Aorta (tissue), 5 donors: ENCODE measurements at regions not wholly inside any gene's neighbourhood (a gene's known extent, or its start where the extent isn't known, plus 50 kb on each side); places are given as distances from the start of the nearest gene placed in this dataset.

Experiments used
- ATAC-seq: fragments of 200-7000 bp; cut with Tn5 transposase; one replicate; pipeline ENCODE4 v1.9.1; 2022; ENCODE audit warnings: moderate library complexity; ENCODE audit not compliant: low FRiP score
- DNase-seq, 2 donors: peaks; one replicate each; pipeline ENCODE4 v3.0.0-alpha.2; 2020
- H3K27ac ChIP-seq, 2 donors: one replicate each; pipeline ENCODE4 v1.5.1; 2013; ENCODE audit warnings: low read length in 2 of 2, mild to moderate bottlenecking in 2 of 2, moderate library complexity in 2 of 2, control low read depth in 1 of 2, inconsistent platforms in 1 of 2, low read depth in 1 of 2
- H3K27me3 ChIP-seq, 2 donors: one replicate each; pipeline ENCODE4 v1.6.1; 2013; ENCODE audit warnings: control low read depth in 1 of 2, low read length in 1 of 2, mild to moderate bottlenecking in 1 of 2, moderate library complexity in 1 of 2; ENCODE audit not compliant: insufficient read depth in 2 of 2, control insufficient read depth in 1 of 2
- H3K36me3 ChIP-seq, 2 donors: one replicate each; pipeline ENCODE4 v1.6.1; 2013; ENCODE audit warnings: control low read depth in 1 of 2, low read length in 1 of 2, mild to moderate bottlenecking in 1 of 2; ENCODE audit not compliant: insufficient read depth in 2 of 2, control insufficient read depth in 1 of 2
- H3K4me1 ChIP-seq, 2 donors: one replicate each; pipeline ENCODE4 v1.6.1; 2013; ENCODE audit warnings: low read length in 2 of 2, control low read depth in 1 of 2, mild to moderate bottlenecking in 1 of 2, moderate library complexity in 1 of 2; ENCODE audit not compliant: insufficient read depth in 2 of 2, control insufficient read depth in 1 of 2
- H3K4me3 ChIP-seq, 2 donors: one replicate each; pipeline ENCODE4 v1.5.1; 2013; ENCODE audit warnings: low read length in 2 of 2, control low read depth in 1 of 2, mild to moderate bottlenecking in 1 of 2
- H3K9me3 ChIP-seq: one replicate; pipeline ENCODE4 v1.6.1; 2013; ENCODE audit warnings: mild to moderate bottlenecking, low read length; ENCODE audit not compliant: control insufficient read depth
- WGBS, 2 donors: extraction: QIAGEN DNeasy Blood & Tissue Kit; methylation state at CpG; one replicate each; pipeline ENCODE4 v1.1.7; 2013; 5-methylcytosine and 5-hydroxymethylcytosine counted together
- intact Hi-C, 2 donors: fragments of 100-400 bp; cut with DNase I; formaldehyde crosslinking; loops; one replicate each; pipeline versions ENCODE4 v1.14.2 to v1.15.0; 2022
- donor health status: healthy with polysubstance abuse.
- donor health status: Bipolar disorder and iron deficiency.
- donor health status: DM: no; HTN: no; CAD: no.
- donor health status: DM: no; HTN: no; CAD: no.
- donor health status: DM: yes; HTN: yes; CAD: no.

- WGBS, 2 donors, result 82 to 87% methylated on average over 26 of the region's 26 CpGs
- DNase-seq (peak; percentile 19 to 64), ATAC-seq (no peak)
- H3K4me1 ChIP-seq, result no peaks in the 10 kb centered on the region
- intact Hi-C loops, result no loop called here
- H3K9me3 ChIP-seq, result no peaks in the 10 kb centered on the region
- H3K27me3 ChIP-seq, result no peaks in the 10 kb centered on the region
- no peak overlapping the region for H3K4me3 ChIP-seq
- H3K36me3 ChIP-seq, result no peaks in the 10 kb centered on the region
- no peak overlapping the region for H3K27ac ChIP-seq
Measured at GRCh38 chr2:10220045-10220901, 82.4 kb upstream of the HPCAL1 start.

GRCh38 chr2:10220902-10221391 lies 81.8 kb upstream of the HPCAL1 start:
- ATAC-seq (no peak), DNase-seq (peak; percentile 33 to 43)
- Histone ChIP-seq H3K27me3 (no peaks in the 10 kb centered on the region), H3K4me3 (no peak overlapping the region), H3K4me1 (no peaks in the 10 kb centered on the region), H3K27ac (no peak overlapping the region), H3K36me3 (no peaks in the 10 kb centered on the region), H3K9me3 (no peaks in the 10 kb centered on the region)
- intact Hi-C loops, result no loop called here
- 55 to 61% methylated on average over 6 to 9 of the region's 9 CpGs for WGBS, 2 donors

- Histone ChIP-seq H3K36me3 (no peaks in the 10 kb centered on the region), H3K4me3 (no peak overlapping the region), H3K4me1 (no peaks in the 10 kb centered on the region), H3K9me3 (no peaks in the 10 kb centered on the region), H3K27me3 (no peaks in the 10 kb centered on the region), H3K27ac (no peak overlapping the region)
- intact Hi-C loops, result no loop called here
- ATAC-seq (no peak), DNase-seq (peak; percentile 33 to 40)
- 38 to 40% methylated on average over 11 of the region's 11 CpGs for WGBS, 2 donors
Measured at GRCh38 chr2:10221443-10221842, 81.3 kb upstream of the HPCAL1 start.

GRCh38 chr2:10221976-10222870 lies 80.5 kb upstream of the HPCAL1 start:
- Histone ChIP-seq H3K36me3 (no peaks in the 10 kb centered on the region), H3K4me1 (no peaks in the 10 kb centered on the region), H3K9me3 (no peaks in the 10 kb centered on the region), H3K4me3 (no peak overlapping the region), H3K27me3 (no peaks in the 10 kb centered on the region), H3K27ac (no peak overlapping the region)
- peak; percentile 21 to 34 for DNase-seq
- ATAC-seq, result no peak
- intact Hi-C loops, result no loop called here
- WGBS, 2 donors, result 79 to 83% methylated on average over 19 of the region's 19 CpGs

GRCh38 chr2:10223471-10223870 lies 79.2 kb upstream of the HPCAL1 start:
- Histone ChIP-seq H3K4me1 (no peaks in the 10 kb centered on the region), H3K27ac (no peak overlapping the region), H3K36me3 (no peaks in the 10 kb centered on the region), H3K27me3 (no peaks in the 10 kb centered on the region), H3K4me3 (no peak overlapping the region), H3K9me3 (no peaks in the 10 kb centered on the region)
- intact Hi-C loops, result no loop called here
- DNase-seq (peak; percentile 24 to 52), ATAC-seq (no peak)
- WGBS, 2 donors, result 73 to 84% methylated on average over 9 of the region's 9 CpGs

GRCh38 chr2:10223932-10224720 lies 78.6 kb upstream of the HPCAL1 start:
- no peaks in the 10 kb centered on the region for H3K4me1 ChIP-seq
- 93 to 95% methylated on average over 16 of the region's 16 CpGs for WGBS, 2 donors
- H3K9me3 ChIP-seq, result no peaks in the 10 kb centered on the region
- no peaks in the 10 kb centered on the region for H3K27me3 ChIP-seq
- no peak overlapping the region for H3K27ac ChIP-seq
- intact Hi-C loops, result no loop called here
- no peaks in the 10 kb centered on the region for H3K36me3 ChIP-seq
- no peak overlapping the region for H3K4me3 ChIP-seq
- ATAC-seq (no peak), DNase-seq (peak; percentile 17 to 46)

GRCh38 chr2:10224734-10225133 lies 78.0 kb upstream of the HPCAL1 start:
- Histone ChIP-seq H3K36me3 (no peaks in the 10 kb centered on the region), H3K9me3 (no peaks in the 10 kb centered on the region), H3K4me3 (no peak overlapping the region), H3K4me1 (no peaks in the 10 kb centered on the region), H3K27me3 (no peaks in the 10 kb centered on the region), H3K27ac (no peak overlapping the region)
- no peak for ATAC-seq
- WGBS, 2 donors, result 95 to 96% methylated on average over 7 of the region's 7 CpGs
- DNase-seq, result peak in 1 of 2 donors; percentile 60
- intact Hi-C loops, result no loop called here

- 90% methylated on average over 15 of the region's 15 CpGs for WGBS, 2 donors
- Histone ChIP-seq H3K27me3 (no peaks in the 10 kb centered on the region), H3K27ac (no peak overlapping the region), H3K36me3 (no peaks in the 10 kb centered on the region), H3K4me1 (no peaks in the 10 kb centered on the region), H3K4me3 (no peak overlapping the region), H3K9me3 (no peaks in the 10 kb centered on the region)
- DNase-seq (peak in 1 of 2 donors; percentile 57), ATAC-seq (no peak)
- intact Hi-C loops, result no loop called here
Measured at GRCh38 chr2:10225291-10226037, 77.2 kb upstream of the HPCAL1 start.
